Neural cell (in vitro differentiated cells): ENCODE measurements at regions not wholly inside any gene's neighbourhood (a gene's known extent, or its start where the extent isn't known, plus 50 kb on each side); places are given as distances from the start of the nearest gene placed in this dataset.

Experiments
- H2AFZ ChIP-seq: fragments of 200-600, 300-800 bp; sonication (generic), shearing (Covaris generic); 2 replicates; pipeline ENCODE4 v1.6.0; 2014; ENCODE audit warnings: low read depth, mild to moderate bottlenecking, antibody characterized with exemption, low read length, moderate library complexity
- H3F3A ChIP-seq: fragments of 200-600 bp; shearing (Covaris generic); 2 replicates; pipeline ENCODE4 v1.6.1; 2016; ENCODE audit warnings: mild to moderate bottlenecking, moderate library complexity, mixed read lengths, antibody characterized with exemption, low read length; ENCODE audit not compliant: insufficient read depth, poor library complexity, severe bottlenecking
- H3K27ac ChIP-seq: fragments of 200-600, 300-800 bp; sonication (generic), shearing (Covaris generic); 2 replicates; pipeline ENCODE4 v1.5.1; 2014; ENCODE audit warnings: mild to moderate bottlenecking, low read length, moderate library complexity
- H3K27me3 ChIP-seq: fragments of 300-800, 200-600 bp; sonication (generic), shearing (Covaris generic); 2 replicates; pipeline ENCODE4 v1.6.0; 2014; ENCODE audit warnings: mild to moderate bottlenecking, low read depth, low read length, moderate library complexity; ENCODE audit not compliant: insufficient read depth
- H3K36me3 ChIP-seq: fragments of 300-800, 200-600 bp; sonication (generic), shearing (Covaris generic); 2 replicates; pipeline ENCODE4 v1.5.1; 2014; ENCODE audit warnings: mild to moderate bottlenecking, antibody characterized with exemption, low read length, moderate library complexity; ENCODE audit not compliant: insufficient read depth
- H3K4me2 ChIP-seq: fragments of 300-800, 200-600 bp; sonication (generic), shearing (Covaris generic); 2 replicates; pipeline ENCODE4 v1.6.0; 2014; ENCODE audit warnings: mild to moderate bottlenecking, low read length
- H3K4me3 ChIP-seq: fragments of 300-800, 200-600 bp; sonication (generic), shearing (Covaris generic); 2 replicates; pipeline ENCODE4 v1.5.1; 2014; ENCODE audit warnings: mild to moderate bottlenecking, low read length, moderate library complexity
- H3K79me2 ChIP-seq: fragments of 200-600 bp; shearing (Covaris generic); replicated peaks from 2 replicates; pipeline ENCODE4 v1.6.0; 2014; ENCODE audit warnings: mild to moderate bottlenecking, low read length, moderate library complexity; ENCODE audit not compliant: insufficient read depth
- H3K9ac ChIP-seq: fragments of 300-800, 200-600 bp; sonication (generic), shearing (Covaris generic); 2 replicates; pipeline ENCODE4 v1.6.1; 2016; ENCODE audit warnings: mild to moderate bottlenecking, low read length, mixed read lengths
- H3K9me2 ChIP-seq: fragments of 200-600 bp; shearing (Covaris generic); 2 replicates; pipeline ENCODE4 v1.6.1; 2016; ENCODE audit warnings: mild to moderate bottlenecking, low read length, mixed read lengths; ENCODE audit not compliant: insufficient read depth
- H3K9me3 ChIP-seq: fragments of 200-600, 300-800 bp; sonication (generic), shearing (Covaris generic); 2 replicates; pipeline ENCODE4 v1.6.1; 2016; ENCODE audit warnings: mild to moderate bottlenecking, mixed run types, low read length, moderate library complexity, mixed read lengths
- H4K20me1 ChIP-seq: fragments of 200-600 bp; shearing (Covaris generic); 2 replicates; pipeline ENCODE4 v1.6.1; 2016; ENCODE audit warnings: mild to moderate bottlenecking, mixed run types; ENCODE audit not compliant: insufficient read depth
- EP300 ChIP-seq: fragments of 450-650 bp; conservative IDR thresholded peaks from 2 replicates; pipeline ENCODE4 v1.6.1; 2014; ENCODE audit warnings: antibody characterized with exemption, mild to moderate bottlenecking, moderate library complexity; ENCODE audit not compliant: poor library complexity, severe bottlenecking
- EZH2 ChIP-seq: fragments of 200-600, 300-800 bp; shearing (Covaris generic), sonication (generic); IDR thresholded peaks from 2 replicates; pipeline ENCODE4 v1.6.1; 2014; ENCODE audit warnings: antibody characterized with exemption, low read length, borderline replicate concordance, mild to moderate bottlenecking; ENCODE audit not compliant: insufficient read depth, poor library complexity, severe bottlenecking
- MXI1 ChIP-seq: fragments of 450-650 bp; conservative IDR thresholded peaks from 2 replicates; pipeline ENCODE4 v1.6.1; 2014; ENCODE audit warnings: antibody characterized with exemption, mild to moderate bottlenecking; ENCODE audit not compliant: poor library complexity, severe bottlenecking
- POLR2AphosphoS5 ChIP-seq: IDR thresholded peaks from 2 replicates; pipeline ENCODE4 v1.6.1; 2012
- RAD21 ChIP-seq: fragments of 450-650 bp; conservative IDR thresholded peaks from 2 replicates; pipeline ENCODE4 v1.6.1; 2014; ENCODE audit warnings: antibody characterized with exemption, mild to moderate bottlenecking, moderate library complexity
- SMC3 ChIP-seq: fragments of 450-650 bp; conservative IDR thresholded peaks from 2 replicates; pipeline ENCODE4 v1.6.1; 2014; ENCODE audit warnings: antibody characterized with exemption, mild to moderate bottlenecking, moderate library complexity; ENCODE audit not compliant: poor library complexity
- TAF1 ChIP-seq: IDR thresholded peaks from 2 replicates; pipeline ENCODE4 v1.6.1; 2012; ENCODE audit warnings: low read depth
- TF ChIP-seq, protein P1 (sequence below): IDR thresholded peaks from 2 replicates; pipeline ENCODE4 v1.6.1; 2012; ENCODE audit warnings: borderline replicate concordance
- TF ChIP-seq, protein P2 (sequence below): fragments of 450-650 bp; IDR thresholded peaks from 2 replicates; pipeline ENCODE4 v1.5.1; 2014; ENCODE audit warnings: antibody characterized with exemption, mild to moderate bottlenecking, moderate library complexity; ENCODE audit not compliant: poor library complexity, severe bottlenecking

DNA sequence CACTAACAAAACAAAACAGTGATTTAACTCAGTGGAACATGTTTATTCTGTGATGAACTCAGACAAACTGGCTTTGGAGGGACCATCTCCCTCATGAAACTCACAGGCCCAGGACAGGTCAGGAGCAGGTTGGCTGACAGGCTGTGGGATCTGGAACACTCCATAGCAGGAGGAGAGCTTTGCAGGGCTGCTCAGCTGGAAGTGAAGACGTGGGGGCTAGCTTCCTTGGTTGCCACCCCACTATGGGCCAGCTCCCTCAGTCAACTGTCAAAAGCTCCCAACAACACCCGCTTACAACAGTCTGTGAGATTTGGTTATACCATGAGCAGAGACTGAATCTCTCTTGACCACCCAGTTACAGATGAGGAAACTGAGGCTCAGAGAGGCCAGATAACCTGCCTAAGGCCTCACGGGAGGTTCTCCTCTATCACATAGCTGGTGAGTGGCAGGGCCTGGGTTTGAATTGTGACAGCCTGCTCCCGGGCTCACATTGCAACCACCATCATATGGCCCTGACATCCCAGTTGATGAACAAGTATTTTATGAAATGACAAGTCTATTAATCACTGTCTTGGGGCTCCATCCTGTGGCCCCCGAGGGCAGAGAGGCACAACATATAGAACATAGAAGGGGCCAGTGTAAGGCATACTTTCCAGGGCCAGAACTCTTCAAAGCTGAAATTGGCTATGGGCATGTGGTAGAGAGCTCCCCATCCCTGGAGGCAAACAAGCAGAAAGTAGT lies 473.4 kb downstream of the MN1 start:
- TF ChIP-seq RAD21 (no peak), EP300 (no peak), TAF1 (no peak), POLR2AphosphoS5 (no peak), MXI1 (no peak), SMC3 (no peak), EZH2 (no peak)
- TF ChIP-seq, protein P1, sequence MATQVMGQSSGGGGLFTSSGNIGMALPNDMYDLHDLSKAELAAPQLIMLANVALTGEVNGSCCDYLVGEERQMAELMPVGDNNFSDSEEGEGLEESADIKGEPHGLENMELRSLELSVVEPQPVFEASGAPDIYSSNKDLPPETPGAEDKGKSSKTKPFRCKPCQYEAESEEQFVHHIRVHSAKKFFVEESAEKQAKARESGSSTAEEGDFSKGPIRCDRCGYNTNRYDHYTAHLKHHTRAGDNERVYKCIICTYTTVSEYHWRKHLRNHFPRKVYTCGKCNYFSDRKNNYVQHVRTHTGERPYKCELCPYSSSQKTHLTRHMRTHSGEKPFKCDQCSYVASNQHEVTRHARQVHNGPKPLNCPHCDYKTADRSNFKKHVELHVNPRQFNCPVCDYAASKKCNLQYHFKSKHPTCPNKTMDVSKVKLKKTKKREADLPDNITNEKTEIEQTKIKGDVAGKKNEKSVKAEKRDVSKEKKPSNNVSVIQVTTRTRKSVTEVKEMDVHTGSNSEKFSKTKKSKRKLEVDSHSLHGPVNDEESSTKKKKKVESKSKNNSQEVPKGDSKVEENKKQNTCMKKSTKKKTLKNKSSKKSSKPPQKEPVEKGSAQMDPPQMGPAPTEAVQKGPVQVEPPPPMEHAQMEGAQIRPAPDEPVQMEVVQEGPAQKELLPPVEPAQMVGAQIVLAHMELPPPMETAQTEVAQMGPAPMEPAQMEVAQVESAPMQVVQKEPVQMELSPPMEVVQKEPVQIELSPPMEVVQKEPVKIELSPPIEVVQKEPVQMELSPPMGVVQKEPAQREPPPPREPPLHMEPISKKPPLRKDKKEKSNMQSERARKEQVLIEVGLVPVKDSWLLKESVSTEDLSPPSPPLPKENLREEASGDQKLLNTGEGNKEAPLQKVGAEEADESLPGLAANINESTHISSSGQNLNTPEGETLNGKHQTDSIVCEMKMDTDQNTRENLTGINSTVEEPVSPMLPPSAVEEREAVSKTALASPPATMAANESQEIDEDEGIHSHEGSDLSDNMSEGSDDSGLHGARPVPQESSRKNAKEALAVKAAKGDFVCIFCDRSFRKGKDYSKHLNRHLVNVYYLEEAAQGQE = no peak
- TF ChIP-seq, protein P2, sequence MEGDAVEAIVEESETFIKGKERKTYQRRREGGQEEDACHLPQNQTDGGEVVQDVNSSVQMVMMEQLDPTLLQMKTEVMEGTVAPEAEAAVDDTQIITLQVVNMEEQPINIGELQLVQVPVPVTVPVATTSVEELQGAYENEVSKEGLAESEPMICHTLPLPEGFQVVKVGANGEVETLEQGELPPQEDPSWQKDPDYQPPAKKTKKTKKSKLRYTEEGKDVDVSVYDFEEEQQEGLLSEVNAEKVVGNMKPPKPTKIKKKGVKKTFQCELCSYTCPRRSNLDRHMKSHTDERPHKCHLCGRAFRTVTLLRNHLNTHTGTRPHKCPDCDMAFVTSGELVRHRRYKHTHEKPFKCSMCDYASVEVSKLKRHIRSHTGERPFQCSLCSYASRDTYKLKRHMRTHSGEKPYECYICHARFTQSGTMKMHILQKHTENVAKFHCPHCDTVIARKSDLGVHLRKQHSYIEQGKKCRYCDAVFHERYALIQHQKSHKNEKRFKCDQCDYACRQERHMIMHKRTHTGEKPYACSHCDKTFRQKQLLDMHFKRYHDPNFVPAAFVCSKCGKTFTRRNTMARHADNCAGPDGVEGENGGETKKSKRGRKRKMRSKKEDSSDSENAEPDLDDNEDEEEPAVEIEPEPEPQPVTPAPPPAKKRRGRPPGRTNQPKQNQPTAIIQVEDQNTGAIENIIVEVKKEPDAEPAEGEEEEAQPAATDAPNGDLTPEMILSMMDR = no peak
- H3F3A ChIP-seq = no peaks in the 10 kb centered on the region
- H3K9ac ChIP-seq = no peak overlapping the region
- no peaks in the 10 kb centered on the region for H3K27me3 ChIP-seq
- no peaks in the 10 kb centered on the region for H3K79me2 ChIP-seq
- no peaks in the 10 kb centered on the region for H3K36me3 ChIP-seq
- no peaks in the 10 kb centered on the region for H3K9me2 ChIP-seq
- no peak overlapping the region for H2AFZ ChIP-seq
- H3K27ac ChIP-seq = no peak overlapping the region
- H3K4me2 ChIP-seq = no peak overlapping the region
- no peak overlapping the region for H3K4me3 ChIP-seq
- H4K20me1 ChIP-seq = no peaks in the 10 kb centered on the region
- H3K9me3 ChIP-seq = no peaks in the 10 kb centered on the region

DNA sequence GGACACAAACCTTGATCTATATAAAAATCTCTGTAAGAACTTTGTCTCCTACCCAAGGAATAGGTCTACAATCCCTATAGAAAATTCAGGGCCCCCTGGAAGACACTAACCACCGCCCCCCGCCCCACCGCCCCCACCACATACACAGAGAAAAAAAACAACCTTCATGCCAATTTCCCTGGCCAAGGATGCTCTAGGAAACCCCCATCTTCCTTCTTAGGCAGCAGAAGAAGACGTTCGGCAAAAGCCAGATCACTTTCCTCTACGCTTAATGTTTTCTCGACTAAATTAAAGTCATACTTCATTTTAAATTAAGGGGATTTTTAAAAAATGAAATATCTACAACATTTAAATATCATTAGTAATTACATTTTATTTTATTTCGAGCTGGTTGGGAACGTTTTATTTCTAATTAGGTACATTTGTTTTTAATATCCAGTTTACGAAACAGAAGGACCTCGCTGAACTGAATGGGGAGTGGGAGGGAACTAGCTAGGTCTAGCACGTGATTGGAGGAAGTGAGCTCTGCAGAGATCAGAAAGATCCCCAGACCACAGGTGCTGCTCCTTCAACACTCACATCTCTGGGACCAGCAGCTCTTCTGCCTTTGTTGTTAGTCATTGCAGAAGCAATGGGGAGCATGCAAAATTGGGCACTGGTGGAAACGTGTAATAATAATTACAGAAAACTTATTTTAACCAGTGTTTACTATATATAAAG lies 472.3 kb downstream of the MN1 start:
- Histone ChIP-seq H3K4me3 (no peak overlapping the region), H3K27me3 (no peaks in the 10 kb centered on the region), H3F3A (no peaks in the 10 kb centered on the region), H3K4me2 (no peak overlapping the region), H3K36me3 (no peaks in the 10 kb centered on the region), H3K9ac (no peak overlapping the region), H3K79me2 (no peaks in the 10 kb centered on the region), H2AFZ (no peak overlapping the region), H3K9me2 (no peaks in the 10 kb centered on the region), H3K9me3 (no peaks in the 10 kb centered on the region), H4K20me1 (no peaks in the 10 kb centered on the region), H3K27ac (no peak overlapping the region)
- TF ChIP-seq POLR2AphosphoS5 (no peak), SMC3 (no peak), EZH2 (no peak), RAD21 (no peak), EP300 (no peak), TAF1 (no peak), MXI1 (no peak)
- TF ChIP-seq, protein P2 = no peak
- TF ChIP-seq, protein P1 = no peak
